H9 (cell line): ENCODE measurements at regions not wholly inside any gene's neighbourhood (a gene's known extent, or its start where the extent isn't known, plus 50 kb on each side); places are given as distances from the start of the nearest gene placed in this dataset.
A peak's percentile ranks its signal among the peaks of the same experiment; 100 is the strongest.

Source experiments
- DNase-seq: peaks from one replicate; pipeline ENCODE4 v3.0.0-alpha.2; 2017
- H2AFZ ChIP-seq: one replicate; pipeline ENCODE4 v1.6.1; 2013; ENCODE audit warnings: mild to moderate bottlenecking, low read length, control low read depth, moderate library complexity
- H2AK5ac ChIP-seq: 2 replicates; pipeline ENCODE4 v1.6.1; 2013; ENCODE audit warnings: low read length, control low read depth, mixed read lengths; ENCODE audit not compliant: insufficient read length
- H2BK120ac ChIP-seq: one replicate; pipeline ENCODE4 v1.6.1; 2013; ENCODE audit warnings: low read depth, mild to moderate bottlenecking, low read length, control low read depth, inconsistent platforms; ENCODE audit not compliant: poor library complexity, severe bottlenecking
- H2BK12ac ChIP-seq: 2 replicates; pipeline ENCODE4 v1.6.1; 2013; ENCODE audit warnings: low read length, control low read depth, mixed read lengths, low read depth; ENCODE audit not compliant: insufficient read length
- H2BK15ac ChIP-seq: 2 replicates; pipeline ENCODE4 v1.6.1; 2013; ENCODE audit warnings: low read depth, low read length, control low read depth
- H2BK20ac ChIP-seq: one replicate; pipeline ENCODE4 v1.6.1; 2013; ENCODE audit warnings: low read depth, mild to moderate bottlenecking, low read length, control low read depth, inconsistent platforms; ENCODE audit not compliant: poor library complexity, severe bottlenecking
- H2BK5ac ChIP-seq: 2 replicates; pipeline ENCODE4 v1.6.1; 2013; ENCODE audit warnings: low read length, control low read depth, mixed read lengths; ENCODE audit not compliant: insufficient read length
- H3K14ac ChIP-seq: 2 replicates; pipeline ENCODE4 v1.6.1; 2013; ENCODE audit warnings: low read length, control low read depth; ENCODE audit not compliant: insufficient read depth
- H3K18ac ChIP-seq: 2 replicates; pipeline ENCODE4 v1.6.1; 2013; ENCODE audit warnings: low read depth, mild to moderate bottlenecking, mixed read lengths, low read length, control low read depth; ENCODE audit not compliant: insufficient read length
- H3K23ac ChIP-seq: 2 replicates; pipeline ENCODE4 v1.6.1; 2013; ENCODE audit warnings: low read length, control low read depth, mixed read lengths, low read depth; ENCODE audit not compliant: insufficient read length
- H3K23me2 ChIP-seq: 2 replicates; pipeline ENCODE4 v1.6.1; 2013; ENCODE audit warnings: low read depth, mild to moderate bottlenecking, mixed read lengths, low read length, control low read depth; ENCODE audit not compliant: insufficient read length, poor library complexity, severe bottlenecking
- H3K27ac ChIP-seq: 2 replicates; pipeline ENCODE4 v1.5.1; 2013; ENCODE audit warnings: low read length, control low read depth, mixed read lengths, low read depth; ENCODE audit not compliant: insufficient read length
- H3K27me3 ChIP-seq: 2 replicates; pipeline ENCODE4 v1.6.1; 2013; ENCODE audit warnings: low read length, control low read depth, inconsistent platforms; ENCODE audit not compliant: insufficient read depth
- H3K4ac ChIP-seq: 2 replicates; pipeline ENCODE4 v1.6.1; 2013; ENCODE audit warnings: low read depth, mild to moderate bottlenecking, control low read depth, inconsistent platforms, low read length, moderate library complexity
- H3K4me1 ChIP-seq: 2 replicates; pipeline ENCODE4 v1.6.1; 2013; ENCODE audit warnings: low read length, control low read depth, inconsistent platforms; ENCODE audit not compliant: insufficient read depth
- H3K4me2 ChIP-seq: 2 replicates; pipeline ENCODE4 v1.6.1; 2013; ENCODE audit warnings: low read length, control low read depth, mixed read lengths; ENCODE audit not compliant: insufficient read length, insufficient read depth
- H3K56ac ChIP-seq: 2 replicates; pipeline ENCODE4 v1.6.1; 2013; ENCODE audit warnings: low read depth, mild to moderate bottlenecking, mixed read lengths, low read length, control low read depth; ENCODE audit not compliant: insufficient read length
- H3K79me1 ChIP-seq: 2 replicates; pipeline ENCODE4 v1.6.1; 2013; ENCODE audit warnings: low read depth, mild to moderate bottlenecking, moderate library complexity, low read length, control low read depth, inconsistent platforms; ENCODE audit not compliant: insufficient read depth, poor library complexity, severe bottlenecking
- H3K79me2 ChIP-seq: 2 replicates; pipeline ENCODE4 v1.6.1; 2013; ENCODE audit warnings: low read length, control low read depth, inconsistent platforms; ENCODE audit not compliant: insufficient read depth
- H3K9ac ChIP-seq: 2 replicates; pipeline ENCODE4 v1.6.1; 2013; ENCODE audit warnings: low read length, control low read depth, mixed read lengths; ENCODE audit not compliant: insufficient read length; ENCODE audit errors: extremely low read depth
- H3K9me3 ChIP-seq: one replicate; pipeline ENCODE4 v1.6.1; 2013; ENCODE audit warnings: low read depth, low read length, inconsistent platforms; ENCODE audit not compliant: control insufficient read depth
- H3T11ph ChIP-seq: one replicate; pipeline ENCODE4 v1.6.1; 2013; ENCODE audit warnings: mild to moderate bottlenecking, low read length, control low read depth, inconsistent platforms
- H4K20me1 ChIP-seq: one replicate; pipeline ENCODE4 v1.6.1; 2013; ENCODE audit not compliant: control insufficient read depth, insufficient read length, insufficient read depth
- H4K5ac ChIP-seq: 2 replicates; pipeline ENCODE4 v1.6.1; 2013; ENCODE audit warnings: low read depth, mild to moderate bottlenecking, mixed read lengths, low read length, control low read depth; ENCODE audit not compliant: insufficient read length
- H4K8ac ChIP-seq: replicated peaks from 2 replicates; pipeline ENCODE4 v1.6.1; 2013; ENCODE audit warnings: low read length, control low read depth, mixed read lengths, low read depth; ENCODE audit not compliant: insufficient read length
- H4K91ac ChIP-seq: 2 replicates; pipeline ENCODE4 v1.6.1; 2013; ENCODE audit warnings: low read depth, mild to moderate bottlenecking, moderate library complexity, mixed read lengths, low read length, control low read depth; ENCODE audit not compliant: insufficient read length
- H3K27ac Mint-ChIP-seq, 3 experiments: 2 replicates in 2 of 3; 3 replicates in 1 of 3; pipeline ENCODE4 v1.8.0; 2020 to 2021; ENCODE audit warnings: mixed read lengths in 3 of 3, mild to moderate bottlenecking in 1 of 3, moderate library complexity in 1 of 3
- H3K27me3 Mint-ChIP-seq: 2 replicates; pipeline ENCODE4 v1.8.0; 2021; ENCODE audit warnings: low read depth, mild to moderate bottlenecking, moderate library complexity, mixed read lengths
- H3K36me3 Mint-ChIP-seq, 3 experiments: 2 replicates in 2 of 3; 3 replicates in 1 of 3; pipeline ENCODE4 v1.8.0; 2020 to 2021; ENCODE audit warnings: low read depth in 3 of 3, mixed read lengths in 3 of 3; ENCODE audit not compliant: insufficient read depth in 1 of 3
- H3K4me1 Mint-ChIP-seq, 2 experiments: 2 replicates each; pipeline ENCODE4 v1.8.0; 2020; ENCODE audit warnings: mixed read lengths in 2 of 2
- H3K4me3 Mint-ChIP-seq, 2 experiments: 2 replicates in 1 of 2; 3 replicates in 1 of 2; pipeline ENCODE4 v1.8.0; 2020 to 2021; ENCODE audit warnings: mild to moderate bottlenecking in 2 of 2, mixed read lengths in 2 of 2, moderate library complexity in 1 of 2
- H3K9me3 Mint-ChIP-seq, 2 experiments: 2 replicates in 1 of 2; 3 replicates in 1 of 2; pipeline ENCODE4 v1.8.0; 2020; ENCODE audit warnings: mild to moderate bottlenecking in 2 of 2, mixed read lengths in 2 of 2, moderate library complexity in 1 of 2
- CTCF ChIP-seq: fragments of 200-600 bp; sonication (generic); conservative IDR thresholded peaks from 3 replicates; pipeline ENCODE4 v1.8.0; 2021; ENCODE audit warnings: antibody characterized with exemption, mild to moderate bottlenecking
- WGBS: extraction: QIAGEN DNeasy Blood & Tissue Kit; methylation state at CpG from one replicate; pipeline ENCODE4 v1.1.7; 2013; ENCODE audit warnings: missing lambda C conversion rate, low lambda C conversion rate, mixed read lengths; ENCODE audit not compliant: insufficient read length; ENCODE audit errors: extremely low coverage; 5-methylcytosine and 5-hydroxymethylcytosine counted together

GRCh38 chr21:38733972-38734546, 71.7 kb upstream of the ETS2 start:
- H4K5ac ChIP-seq = no peak overlapping the region
- Mint-ChIP-seq H3K4me3 (peak overlapping the region; percentile 65 to 81), H3K27ac (peak overlapping the region; percentile 36 to 98 (median 91); a peak in 5 of 7 replicates), H3K9me3 (no peaks in the 10 kb centered on the region), H3K36me3 (no peaks in the 10 kb centered on the region), H3K4me1 (peaks cover 19 to 26% of the 10 kb centered on the region in 2 experiments), H3K27me3 (peaks cover 2% of the 10 kb centered on the region; the same call in 1 of the 2 replicates)
- H3K79me1 ChIP-seq = no peaks in the 10 kb centered on the region
- H3K56ac ChIP-seq = no peak overlapping the region
- no peaks in the 10 kb centered on the region for H3K23me2 ChIP-seq
- DNase-seq = peak; percentile 84
- no peaks in the 10 kb centered on the region for H4K20me1 ChIP-seq
- H2BK120ac ChIP-seq = no peak overlapping the region
- H3K14ac ChIP-seq = no peak overlapping the region
- no peaks in the 10 kb centered on the region for H3K79me2 ChIP-seq
- H3K27ac ChIP-seq = no peak overlapping the region
- peak; percentile 94 for TF ChIP-seq CTCF
- no peaks in the 10 kb centered on the region for H3K27me3 ChIP-seq
- H3K9ac ChIP-seq = no peak overlapping the region
- no CpG with 5 or more reads among the region's 30 CpGs for WGBS
- H4K91ac ChIP-seq = no peak overlapping the region
- no peak overlapping the region for H2BK12ac ChIP-seq
- no peak overlapping the region for H2BK15ac ChIP-seq
- H3K23ac ChIP-seq = no peak overlapping the region
- H2BK20ac ChIP-seq = no peak overlapping the region
- no peak overlapping the region for H2AFZ ChIP-seq
- no peak overlapping the region for H2AK5ac ChIP-seq
- H4K8ac ChIP-seq = no peak overlapping the region
- H3K18ac ChIP-seq = peak overlapping the region; percentile 66
- H2BK5ac ChIP-seq = no peak overlapping the region
- H3K4me1 ChIP-seq = no peaks in the 10 kb centered on the region
- H3K9me3 ChIP-seq = no peaks in the 10 kb centered on the region
- H3K4me2 ChIP-seq = peak overlapping the region; percentile 60
- H3K4ac ChIP-seq = no peak overlapping the region
- H3T11ph ChIP-seq = no peak overlapping the region
